SK-N-MC (cell line): ENCODE measurements at regions not wholly inside any gene's neighbourhood (a gene's known extent, or its start where the extent isn't known, plus 50 kb on each side); places are given as distances from the start of the nearest gene placed in this dataset.

ENCODE experiments used
- EZH2 ChIP-seq: fragments of 200-600 bp; sonication (generic); IDR thresholded peaks from one replicate; pipeline ENCODE4 v1.6.1; 2017; ENCODE audit warnings: antibody characterized with exemption
- POLR2AphosphoS5 ChIP-seq: IDR thresholded peaks from 2 replicates; pipeline ENCODE4 v1.6.1; 2012; ENCODE audit warnings: mild to moderate bottlenecking, low read depth, low read length, borderline replicate concordance

- TF ChIP-seq POLR2AphosphoS5 (no peak), EZH2 (no peak)
Observed at GRCh38 chr4:101420661-101421060, 73.3 kb upstream of the PPP3CA start.
